ENCODE measurements at regions not wholly inside any gene's neighbourhood (a gene's known extent, or its start where the extent isn't known, plus 50 kb on each side); places are given as distances from the start of the nearest gene placed in this dataset.

GRCh38 chr9:106745876-106746275, 117.1 kb upstream of the ZNF462 start:
- TF ChIP-seq CTCF (IDR thresholded peaks at IDR 0.05; ENCODE audit: poor library complexity, severe bottlenecking) (no peak), RAD21 (conservative IDR thresholded peaks at IDR 0.05) (no peak), MXI1 (conservative IDR thresholded peaks at IDR 0.05; ENCODE audit: poor library complexity, severe bottlenecking) (no peak), POLR2AphosphoS5 (IDR thresholded peaks at IDR 0.05) (no peak), REST (IDR thresholded peaks at IDR 0.05; ENCODE audit: borderline replicate concordance) (no peak)

All from neural cell (in vitro differentiated cells).